RWPE2 (cell line): ENCODE measurements at regions not wholly inside any gene's neighbourhood (a gene's known extent, or its start where the extent isn't known, plus 50 kb on each side); places are given as distances from the start of the nearest gene placed in this dataset.
A peak's percentile ranks its signal among the peaks of the same experiment; 100 is the strongest.

Experiments
- ATAC-seq: fragments of 200-7000 bp; cut with Tn5 transposase; 3 replicates; pipeline ENCODE4 v1.9.1; 2021; ENCODE audit warnings: low read depth
- DNase-seq: peaks from one replicate; pipeline ENCODE4 v3.0.0-alpha.2; 2020; ENCODE audit warnings: low spot score
- H3K27ac ChIP-seq: fragments of 450-650 bp; 2 replicates; pipeline ENCODE4 v1.5.1; 2017; ENCODE audit warnings: mild to moderate bottlenecking; ENCODE audit not compliant: poor library complexity, severe bottlenecking
- H3K27me3 ChIP-seq: fragments of 250-450 bp; sonication (Bioruptor Pico); 2 replicates; pipeline ENCODE4 v1.5.1; 2021; ENCODE audit warnings: mild to moderate bottlenecking, moderate library complexity; ENCODE audit not compliant: insufficient read depth, poor library complexity, severe bottlenecking
- H3K36me3 ChIP-seq: fragments of 250-450 bp; sonication (Bioruptor Pico); 2 replicates; pipeline ENCODE4 v1.5.1; 2020; ENCODE audit warnings: low read depth, mild to moderate bottlenecking, moderate library complexity
- H3K4me1 ChIP-seq: fragments of 250-450 bp; sonication (Bioruptor Pico); 2 replicates; pipeline ENCODE4 v1.5.1; 2021; ENCODE audit warnings: mild to moderate bottlenecking, moderate library complexity; ENCODE audit not compliant: insufficient read depth, poor library complexity, severe bottlenecking
- H3K4me3 ChIP-seq: fragments of 250-450 bp; sonication (Bioruptor Pico); 2 replicates; pipeline ENCODE4 v1.5.1; 2021; ENCODE audit warnings: mild to moderate bottlenecking, moderate library complexity; ENCODE audit not compliant: severe bottlenecking
- H3K9me3 ChIP-seq: fragments of 250-450 bp; sonication (Bioruptor Pico); 2 replicates; pipeline ENCODE4 v1.5.1; 2021; ENCODE audit warnings: mild to moderate bottlenecking, moderate library complexity; ENCODE audit not compliant: severe bottlenecking
- TF ChIP-seq, protein P1 (sequence below): fragments of 450-650 bp; IDR thresholded peaks from one replicate; pipeline ENCODE4 v1.5.1; 2017; ENCODE audit warnings: mild to moderate bottlenecking, moderate library complexity; ENCODE audit not compliant: poor library complexity, severe bottlenecking

DNA sequence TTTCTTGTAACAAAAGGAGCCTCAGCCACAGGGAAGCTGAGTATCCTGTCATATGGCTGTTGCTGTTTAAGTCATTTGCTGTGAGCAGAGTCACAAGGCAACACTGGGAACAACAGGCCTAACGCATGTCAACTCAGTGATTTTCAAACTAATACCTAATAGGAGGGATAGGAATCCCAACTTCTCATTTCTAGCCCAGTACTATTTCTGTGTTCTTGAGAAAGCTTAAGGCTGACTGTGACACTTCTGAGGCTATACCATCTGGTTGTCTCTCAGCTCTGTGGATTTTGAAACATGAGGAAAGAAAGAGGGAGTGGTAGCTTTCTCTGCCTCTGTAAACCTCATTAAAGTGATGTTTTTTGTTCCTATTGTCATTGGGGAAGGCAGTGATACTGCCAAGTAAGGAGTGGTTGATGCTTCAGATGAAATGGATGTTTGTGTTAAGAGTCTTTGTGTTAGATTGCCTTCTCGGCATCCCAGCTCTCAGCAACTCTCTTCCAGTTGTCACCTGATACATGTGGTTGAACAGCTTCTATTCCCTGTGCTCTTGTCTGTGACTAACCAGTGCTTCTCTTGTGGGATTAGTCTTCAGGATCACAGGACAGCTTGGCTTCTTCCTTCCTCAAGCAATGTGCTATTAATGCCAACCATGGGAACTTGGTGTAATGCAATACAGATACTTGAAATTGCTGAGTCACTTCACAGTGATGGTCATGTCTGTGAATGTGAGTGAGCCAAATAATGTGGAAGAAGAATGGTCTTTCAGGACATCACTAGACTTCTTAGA is 166.8 kb upstream of the IVNS1ABP start:
- no peak overlapping the region for H3K4me3 ChIP-seq
- ATAC-seq (peak; percentile 51; the same call in 1 of the 3 replicates), DNase-seq (no peak)
- H3K27ac ChIP-seq, result no peak overlapping the region
- TF ChIP-seq, protein P1, sequence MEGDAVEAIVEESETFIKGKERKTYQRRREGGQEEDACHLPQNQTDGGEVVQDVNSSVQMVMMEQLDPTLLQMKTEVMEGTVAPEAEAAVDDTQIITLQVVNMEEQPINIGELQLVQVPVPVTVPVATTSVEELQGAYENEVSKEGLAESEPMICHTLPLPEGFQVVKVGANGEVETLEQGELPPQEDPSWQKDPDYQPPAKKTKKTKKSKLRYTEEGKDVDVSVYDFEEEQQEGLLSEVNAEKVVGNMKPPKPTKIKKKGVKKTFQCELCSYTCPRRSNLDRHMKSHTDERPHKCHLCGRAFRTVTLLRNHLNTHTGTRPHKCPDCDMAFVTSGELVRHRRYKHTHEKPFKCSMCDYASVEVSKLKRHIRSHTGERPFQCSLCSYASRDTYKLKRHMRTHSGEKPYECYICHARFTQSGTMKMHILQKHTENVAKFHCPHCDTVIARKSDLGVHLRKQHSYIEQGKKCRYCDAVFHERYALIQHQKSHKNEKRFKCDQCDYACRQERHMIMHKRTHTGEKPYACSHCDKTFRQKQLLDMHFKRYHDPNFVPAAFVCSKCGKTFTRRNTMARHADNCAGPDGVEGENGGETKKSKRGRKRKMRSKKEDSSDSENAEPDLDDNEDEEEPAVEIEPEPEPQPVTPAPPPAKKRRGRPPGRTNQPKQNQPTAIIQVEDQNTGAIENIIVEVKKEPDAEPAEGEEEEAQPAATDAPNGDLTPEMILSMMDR, result no peak
- H3K4me1 ChIP-seq, result no peaks in the 10 kb centered on the region
- H3K27me3 ChIP-seq, result no peaks in the 10 kb centered on the region
- H3K36me3 ChIP-seq, result no peaks in the 10 kb centered on the region
- H3K9me3 ChIP-seq, result no peaks in the 10 kb centered on the region

DNA sequence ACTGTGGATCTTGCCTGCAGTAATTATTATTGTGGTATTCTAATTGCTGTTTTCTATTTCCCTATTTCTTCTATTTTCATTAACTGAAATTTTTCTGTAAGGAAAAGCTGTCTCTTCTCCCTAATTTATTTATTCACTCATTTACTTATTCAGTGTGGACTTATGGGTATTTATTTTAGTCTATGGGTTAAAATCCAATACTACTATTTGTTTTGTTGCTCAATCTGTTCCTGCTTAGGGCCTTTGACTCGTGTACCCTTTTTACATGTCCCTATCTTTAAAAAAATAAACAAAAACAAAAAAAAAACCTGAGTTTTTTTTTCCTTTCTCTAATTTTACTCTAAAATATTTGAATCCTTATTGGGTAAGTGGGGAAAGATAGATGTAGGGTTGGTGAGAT is 166.2 kb upstream of the IVNS1ABP start:
- Histone ChIP-seq H3K27me3 (no peaks in the 10 kb centered on the region), H3K4me3 (no peak overlapping the region), H3K4me1 (no peaks in the 10 kb centered on the region), H3K27ac (no peak overlapping the region), H3K36me3 (no peaks in the 10 kb centered on the region), H3K9me3 (no peaks in the 10 kb centered on the region)
- TF ChIP-seq, protein P1, result no peak
- DNase-seq (no peak), ATAC-seq (no peak)

DNA sequence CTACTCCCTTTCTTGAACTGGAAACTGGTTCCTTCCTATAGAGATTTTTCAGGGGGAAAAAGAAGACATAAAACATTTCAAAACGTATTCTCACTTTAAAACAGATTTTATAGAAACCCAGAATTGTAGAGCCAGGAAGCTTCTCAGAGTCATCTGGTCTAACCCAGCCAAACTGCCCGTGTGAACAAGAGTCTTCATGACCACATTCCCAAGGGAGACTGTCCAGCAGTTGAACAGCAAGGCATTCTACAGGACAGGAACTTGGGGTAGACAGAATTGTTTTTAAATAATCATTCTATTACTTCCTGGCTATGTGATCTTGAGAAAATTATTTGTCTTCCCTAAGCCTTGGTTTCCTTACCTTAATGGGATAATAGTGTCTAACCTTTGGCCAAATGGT is 163.5 kb upstream of the IVNS1ABP start:
- no peak overlapping the region for H3K27ac ChIP-seq
- H3K4me1 ChIP-seq, result no peaks in the 10 kb centered on the region
- TF ChIP-seq, protein P1, result no peak
- DNase-seq (no peak), ATAC-seq (no peak)
- H3K36me3 ChIP-seq, result no peaks in the 10 kb centered on the region
- H3K9me3 ChIP-seq, result no peaks in the 10 kb centered on the region
- H3K4me3 ChIP-seq, result no peak overlapping the region
- no peaks in the 10 kb centered on the region for H3K27me3 ChIP-seq

- Histone ChIP-seq H3K36me3 (no peaks in the 10 kb centered on the region), H3K27me3 (no peaks in the 10 kb centered on the region), H3K27ac (no peak overlapping the region), H3K9me3 (no peaks in the 10 kb centered on the region), H3K4me1 (no peaks in the 10 kb centered on the region), H3K4me3 (no peak overlapping the region)
- TF ChIP-seq, protein P1, result no peak
- no peak for ATAC-seq
- DNase-seq, result no peak
Measured at GRCh38 chr1:185479796-185480195, 162.8 kb upstream of the IVNS1ABP start.

DNA sequence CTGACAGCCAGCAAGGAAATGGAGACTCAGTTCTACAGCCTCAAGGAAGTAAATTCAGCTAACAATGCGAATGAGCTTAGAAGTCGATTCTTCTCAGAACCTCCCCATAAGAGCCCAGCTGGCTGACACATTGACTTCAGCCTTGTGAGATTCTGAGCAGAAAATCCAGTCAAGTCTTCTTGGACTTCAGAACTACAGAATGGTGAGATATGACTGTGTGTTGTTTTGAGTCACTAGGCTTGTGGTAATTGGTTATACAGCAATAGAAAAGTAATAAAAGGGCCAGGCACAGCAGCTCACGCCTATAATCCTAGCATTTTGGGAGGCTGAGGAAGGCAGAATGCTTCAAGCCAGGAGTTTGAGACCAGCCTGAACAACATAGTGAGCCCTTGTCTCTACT is 161.8 kb upstream of the IVNS1ABP start:
- DNase-seq, result no peak

More for the DNA sequence above, 161.8 kb upstream of the IVNS1ABP start:
- Histone ChIP-seq H3K27me3 (no peaks in the 10 kb centered on the region), H3K36me3 (no peaks in the 10 kb centered on the region), H3K9me3 (no peaks in the 10 kb centered on the region), H3K4me1 (no peaks in the 10 kb centered on the region), H3K27ac (no peak overlapping the region), H3K4me3 (no peak overlapping the region)
- ATAC-seq, result no peak
- TF ChIP-seq, protein P1, result no peak
